Mammary epithelial cell (primary cell): ENCODE measurements at regions not wholly inside any gene's neighbourhood (a gene's known extent, or its start where the extent isn't known, plus 50 kb on each side); places are given as distances from the start of the nearest gene placed in this dataset.

Source experiments
- CTCF ChIP-seq, 2 donors: IDR thresholded peaks in 1 of 2; conservative IDR thresholded peaks in 1 of 2; 2 replicates each; pipeline ENCODE4 v1.5.1; 2011 to 2012; ENCODE audit warnings: inconsistent platforms in 2 of 2, low read length in 2 of 2, mild to moderate bottlenecking in 2 of 2, control low read depth in 1 of 2, low read depth in 1 of 2; ENCODE audit not compliant: insufficient read depth in 1 of 2; ENCODE audit errors: extremely low read depth in 1 of 2
- EZH2 ChIP-seq: IDR thresholded peaks from 2 replicates; pipeline ENCODE4 v1.6.1; 2012; ENCODE audit warnings: low read length, inconsistent platforms, borderline replicate concordance

DNA sequence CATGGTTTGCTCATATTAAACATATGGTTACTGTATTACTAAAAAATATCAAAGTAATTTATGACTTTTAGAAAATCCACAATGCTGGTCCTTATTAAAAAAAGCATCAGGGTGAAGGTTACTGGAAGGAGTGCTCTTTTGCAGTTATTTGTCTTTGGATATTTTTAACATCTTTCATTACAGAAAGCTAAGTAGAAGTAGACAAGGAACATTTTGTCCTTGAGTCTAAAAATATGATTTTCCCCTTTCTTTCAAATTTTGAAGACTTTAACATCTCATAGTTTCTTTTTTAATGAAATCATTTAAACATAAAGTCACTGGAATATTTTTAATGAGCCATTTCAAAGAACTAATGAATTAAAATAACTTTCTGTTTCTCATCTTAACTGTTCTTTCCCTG lies 110.1 kb upstream of the TNS3 start:
- no peak for TF ChIP-seq EZH2
- no peak for TF ChIP-seq CTCF (conservative IDR thresholded peaks at IDR 0.05 in 1 of 2, IDR thresholded peaks at IDR 0.05 in 1 of 2; ENCODE audit: extremely low read depth in 1 of 2, insufficient read depth in 1 of 2, low read depth in 1 of 2, low read length in 2 of 2)
